ENCODE measurements at regions not wholly inside any gene's neighbourhood (a gene's known extent, or its start where the extent isn't known, plus 50 kb on each side); places are given as distances from the start of the nearest gene placed in this dataset.

GRCh38 chr2:180497621-180498152, 482.7 kb upstream of the UBE2E3 start:
- Histone ChIP-seq H3K4me1 (no peaks in the 10 kb centered on the region), H3K36me3 (no peaks in the 10 kb centered on the region), H3K27ac (no peak overlapping the region), H3K9me3 (peaks cover 0 to 24% (median 11%) of the 10 kb centered on the region in 8 donors), H3K27me3 (replicated peaks in 1 of 7) (no peaks in the 10 kb centered on the region), H3K4me3 (no peak overlapping the region)
- DNase-seq = no peak
- TF ChIP-seq POLR2A (IDR thresholded peaks at IDR 0.05) (no peak), POLR2AphosphoS5 (IDR thresholded peaks at IDR 0.05) (no peak), CTCF (IDR thresholded peaks at IDR 0.05 in 8 of 11, conservative IDR thresholded peaks at IDR 0.05 in 3 of 11) (no peak)
- intact Hi-C loops (cut with DNase I; ENCODE audit: low total_unique reads) = no loop called here
- WGBS, 5 donors = 57 to 79% (median 65%) methylated on average over 1 of the region's 1 CpG

GRCh38 chr2:180495606-180496005, 484.8 kb upstream of the UBE2E3 start:
- 58 to 74% (median 62%) methylated on average over 2 of the region's 2 CpGs for WGBS, 5 donors
- intact Hi-C loops (cut with DNase I; ENCODE audit: low total_unique reads) = no loop called here
- TF ChIP-seq POLR2A (IDR thresholded peaks at IDR 0.05) (no peak), POLR2AphosphoS5 (IDR thresholded peaks at IDR 0.05) (no peak), CTCF (IDR thresholded peaks at IDR 0.05 in 8 of 11, conservative IDR thresholded peaks at IDR 0.05 in 3 of 11) (no peak)

GRCh38 chr2:180494286-180494685, 486.1 kb upstream of the UBE2E3 start:
- no peak overlapping the region for H3K27ac ChIP-seq
- no peak overlapping the region for H3K4me3 ChIP-seq
- no peaks in the 10 kb centered on the region for H3K4me1 ChIP-seq
- WGBS, 5 donors = 60 to 78% (median 63%) methylated on average over 1 to 2 of the region's 2 CpGs
- intact Hi-C loops (cut with DNase I; ENCODE audit: low total_unique reads) = no loop called here
- no peaks in the 10 kb centered on the region for H3K36me3 ChIP-seq
- peaks cover 0 to 28% (median 5%) of the 10 kb centered on the region in 8 donors for H3K9me3 ChIP-seq
- TF ChIP-seq POLR2A (IDR thresholded peaks at IDR 0.05) = no peak
- no peak for TF ChIP-seq POLR2AphosphoS5 (IDR thresholded peaks at IDR 0.05)
- no peak for TF ChIP-seq CTCF (IDR thresholded peaks at IDR 0.05 in 8 of 11, conservative IDR thresholded peaks at IDR 0.05 in 3 of 11)
- DNase-seq = no peak
- no peaks in the 10 kb centered on the region for H3K27me3 ChIP-seq (replicated peaks in 1 of 7)

More at GRCh38 chr2:180495606-180496005, 484.8 kb upstream of the UBE2E3 start:
- H3K27me3 ChIP-seq (replicated peaks in 1 of 7) = no peaks in the 10 kb centered on the region
- H3K9me3 ChIP-seq = peaks cover 0 to 24% (median 12%) of the 10 kb centered on the region in 8 donors
- H3K36me3 ChIP-seq = no peaks in the 10 kb centered on the region
- no peaks in the 10 kb centered on the region for H3K4me1 ChIP-seq
- no peak overlapping the region for H3K4me3 ChIP-seq
- DNase-seq = no peak
- H3K27ac ChIP-seq = no peak overlapping the region

DNA sequence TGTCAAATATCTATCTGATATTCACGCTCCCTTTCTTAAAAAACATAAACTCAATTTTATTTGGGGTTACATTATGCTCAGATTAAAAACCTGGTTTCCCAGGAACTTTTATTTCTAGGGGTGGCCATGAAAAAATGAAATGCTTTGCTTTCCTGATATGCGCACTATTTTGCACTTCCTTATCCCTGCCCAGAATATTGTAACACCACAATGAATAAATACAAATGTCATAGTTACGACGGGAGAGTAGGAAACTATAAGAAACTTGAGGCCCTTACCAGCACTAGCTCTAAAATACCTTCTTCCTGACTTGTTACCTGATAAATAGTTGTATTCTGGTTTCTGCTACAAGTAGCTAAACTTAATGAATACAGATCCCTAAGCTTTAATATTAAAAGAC, 475.6 kb upstream of the CWC22 start:
- no peak overlapping the region for H3K27ac ChIP-seq
- 83 to 92% (median 85%) methylated on average over 4 of the region's 4 CpGs for WGBS, 5 donors
- H3K9me3 ChIP-seq = no peaks in the 10 kb centered on the region
- DNase-seq = no peak
- intact Hi-C loops (cut with DNase I; ENCODE audit: low total_unique reads) = no loop called here
- H3K4me3 ChIP-seq = no peak overlapping the region
- TF ChIP-seq POLR2A (IDR thresholded peaks at IDR 0.05) = no peak
- TF ChIP-seq POLR2AphosphoS5 (IDR thresholded peaks at IDR 0.05) = no peak
- TF ChIP-seq CTCF (IDR thresholded peaks at IDR 0.05 in 8 of 11, conservative IDR thresholded peaks at IDR 0.05 in 3 of 11) = no peak
- no peaks in the 10 kb centered on the region for H3K4me1 ChIP-seq
- no peaks in the 10 kb centered on the region for H3K36me3 ChIP-seq
- no peaks in the 10 kb centered on the region for H3K27me3 ChIP-seq (replicated peaks in 1 of 7)

Data from spleen (tissue), 11 donors.